Loucy (cell line): ENCODE measurements at regions not wholly inside any gene's neighbourhood (a gene's known extent, or its start where the extent isn't known, plus 50 kb on each side); places are given as distances from the start of the nearest gene placed in this dataset.

Experiments
- CTCF ChIP-seq: fragments of 200-600 bp; sonication (generic); conservative IDR thresholded peaks from 2 replicates; pipeline ENCODE4 v1.5.1; 2014; ENCODE audit warnings: mild to moderate bottlenecking, antibody characterized with exemption, low read length
- EZH2phosphoT487 ChIP-seq: fragments of 200-600 bp; IDR thresholded peaks from 2 replicates; pipeline ENCODE4 v1.6.1; 2018; ENCODE audit warnings: antibody characterized with exemption, mild to moderate bottlenecking, moderate library complexity, borderline replicate concordance

GRCh38 chr14:95811813-95812212 lies 64.8 kb upstream of the TUNAR start:
- no peak for TF ChIP-seq CTCF
- TF ChIP-seq EZH2phosphoT487, result no peak
